IMR-90 (cell line): ENCODE measurements at regions not wholly inside any gene's neighbourhood (a gene's known extent, or its start where the extent isn't known, plus 50 kb on each side); places are given as distances from the start of the nearest gene placed in this dataset.

Experiments
- ATAC-seq: fragments of 200-7000 bp; cut with Tn5 transposase; 2 replicates; pipeline ENCODE4 v1.9.1; 2020; ENCODE audit warnings: low read depth, mild to moderate bottlenecking, moderate library complexity
- BruUV-seq: library from RNA; stranded (reverse); fragments of 400-500 nt; replicated peaks from 2 replicates; lab custom pipeline; 2021; lab: Mats Ljungman, UMichigan
- CTCF ChIA-PET: fragments of 300-600 bp; formaldehyde crosslinking; extraction: SDS; loops from one replicate; lab custom pipeline; 2021; ENCODE audit warnings: antibody characterized with exemption; lab: Yijun Ruan, JAX
- POLR2A ChIA-PET: fragments of 300-600 bp; sonication (Branson Sonifier 250); formaldehyde crosslinking; loops from one replicate; lab custom pipeline; 2022; ENCODE audit warnings: antibody characterized with exemption; ENCODE audit not compliant: unreplicated experiment; lab: Charles Lee
- DNase-seq: peaks from one replicate; pipeline ENCODE4 v3.0.0; 2013
- H2AFZ ChIP-seq: replicated peaks from 2 replicates; pipeline ENCODE3; 2013; ENCODE audit warnings: low read length, mild to moderate bottlenecking; ENCODE audit not compliant: poor library complexity
- H2AK5ac ChIP-seq: 2 replicates; pipeline ENCODE4 v1.6.1; 2013; ENCODE audit warnings: low read depth, low read length, inconsistent platforms
- H2AK9ac ChIP-seq: replicated peaks from 2 replicates; pipeline ENCODE3; 2013; ENCODE audit warnings: mild to moderate bottlenecking, low read depth, low read length, moderate library complexity; ENCODE audit not compliant: poor library complexity
- H2BK120ac ChIP-seq: 2 replicates; pipeline ENCODE4 v1.6.1; 2013; ENCODE audit warnings: low read depth, low read length, inconsistent platforms
- H2BK15ac ChIP-seq: 3 replicates; pipeline ENCODE4 v1.6.1; 2013; ENCODE audit warnings: low read depth, low read length, inconsistent platforms
- H2BK20ac ChIP-seq: 2 replicates; pipeline ENCODE4 v1.6.1; 2013; ENCODE audit warnings: low read depth, mild to moderate bottlenecking, inconsistent platforms, low read length, moderate library complexity
- H2BK5ac ChIP-seq: 2 replicates; pipeline ENCODE4 v1.6.1; 2013; ENCODE audit warnings: mild to moderate bottlenecking, low read depth, low read length, inconsistent platforms; ENCODE audit not compliant: poor library complexity, severe bottlenecking
- H3K14ac ChIP-seq: replicated peaks from 2 replicates; pipeline ENCODE4 v1.6.1; 2013; ENCODE audit warnings: low read depth, low read length, inconsistent platforms
- H3K18ac ChIP-seq: 2 replicates; pipeline ENCODE4 v1.6.1; 2013; ENCODE audit warnings: low read depth, low read length, control low read depth
- H3K23ac ChIP-seq: 2 replicates; pipeline ENCODE4 v1.6.1; 2013; ENCODE audit warnings: low read depth, low read length, inconsistent platforms
- H3K27ac ChIP-seq: 2 replicates; pipeline ENCODE4 v1.5.1; 2013; ENCODE audit warnings: mild to moderate bottlenecking, control low read depth, low read length; ENCODE audit not compliant: insufficient read depth
- H3K27me3 ChIP-seq: 2 replicates; pipeline ENCODE4 v1.6.1; 2013; ENCODE audit warnings: low read length; ENCODE audit not compliant: control insufficient read depth, insufficient read depth
- H3K36me3 ChIP-seq: 2 replicates; pipeline ENCODE4 v1.6.1; 2013; ENCODE audit warnings: low read length, mixed read lengths; ENCODE audit not compliant: control insufficient read depth, insufficient read depth
- H3K4ac ChIP-seq: 2 replicates; pipeline ENCODE4 v1.6.1; 2013; ENCODE audit warnings: low read depth, low read length, inconsistent platforms
- H3K4me1 ChIP-seq: 2 replicates; pipeline ENCODE4 v1.6.1; 2013; ENCODE audit warnings: low read length, mixed read lengths; ENCODE audit not compliant: control insufficient read depth, insufficient read depth
- H3K4me2 ChIP-seq: 2 replicates; pipeline ENCODE4 v1.6.1; 2013; ENCODE audit warnings: low read depth, mild to moderate bottlenecking, control low read depth, low read length, moderate library complexity
- H3K4me3 ChIP-seq: 2 replicates; pipeline ENCODE4 v1.5.1; 2013; ENCODE audit warnings: low read depth, mild to moderate bottlenecking, control low read depth, low read length, moderate library complexity; ENCODE audit not compliant: insufficient read depth
- H3K56ac ChIP-seq: 2 replicates; pipeline ENCODE4 v1.6.1; 2013; ENCODE audit warnings: low read length, inconsistent platforms; ENCODE audit not compliant: insufficient read depth; ENCODE audit errors: extremely low read depth
- H3K79me1 ChIP-seq, 2 experiments: 2 replicates each; pipeline ENCODE4 v1.6.1; 2013; ENCODE audit warnings: low read length in 2 of 2, inconsistent platforms in 1 of 2, low read depth in 1 of 2
- H3K9ac ChIP-seq: 2 replicates; pipeline ENCODE4 v1.6.1; 2013; ENCODE audit warnings: low read depth, low read length, control low read depth
- H3K9me1 ChIP-seq: 2 replicates; pipeline ENCODE4 v1.6.1; 2013; ENCODE audit warnings: low read length, inconsistent platforms; ENCODE audit not compliant: insufficient read depth
- H3K9me3 ChIP-seq: 2 replicates; pipeline ENCODE4 v1.6.1; 2013; ENCODE audit warnings: low read length; ENCODE audit not compliant: control insufficient read depth, insufficient read depth
- H4K20me1 ChIP-seq: 2 replicates; pipeline ENCODE4 v1.6.1; 2013; ENCODE audit warnings: low read length, inconsistent platforms; ENCODE audit not compliant: insufficient read depth
- H4K5ac ChIP-seq: 2 replicates; pipeline ENCODE4 v1.6.1; 2013; ENCODE audit warnings: mild to moderate bottlenecking, low read depth, low read length, control low read depth
- H4K8ac ChIP-seq, 2 experiments: 2 replicates each; pipeline ENCODE4 v1.6.1; 2013; ENCODE audit warnings: low read depth in 2 of 2, low read length in 2 of 2, control low read depth in 1 of 2, inconsistent platforms in 1 of 2
- H4K91ac ChIP-seq: 2 replicates; pipeline ENCODE4 v1.6.1; 2013; ENCODE audit warnings: low read depth, low read length, inconsistent platforms; ENCODE audit not compliant: insufficient read depth
- MAFK ChIP-seq: IDR thresholded peaks from 2 replicates; pipeline ENCODE4 v1.6.1; 2012; ENCODE audit warnings: low read depth, low read length, improper control_type of control experiment
- MAZ ChIP-seq: IDR thresholded peaks from 2 replicates; pipeline ENCODE4 v1.6.1; 2012; ENCODE audit warnings: low read depth, mild to moderate bottlenecking, low read length, improper control_type of control experiment, moderate library complexity, borderline replicate concordance
- NFE2L2 ChIP-seq: fragments of 150-350 bp; IDR thresholded peaks from 2 replicates; pipeline ENCODE4 v1.6.1; 2016; ENCODE audit warnings: low read depth, mild to moderate bottlenecking, low read length
- WGBS, 2 experiments: methylation state at CpG; one replicate each; pipeline versions ENCODE4 v1.1.5 to v1.1.7; 2013; ENCODE audit warnings: missing lambda C conversion rate in 2 of 2; ENCODE audit not compliant: insufficient read length in 1 of 2; ENCODE audit errors: extremely low coverage in 2 of 2; 5-methylcytosine and 5-hydroxymethylcytosine counted together
- dilution Hi-C: fragments of 300-500 bp; cut with HindIII; formaldehyde crosslinking; loops from one replicate; pipeline ENCODE4 v1.14.3; 2018; ENCODE audit warnings: low sequenced_read_pairs; ENCODE audit not compliant: unreplicated experiment
- in situ Hi-C: fragments of 300-500 bp; cut with MboI; formaldehyde crosslinking; loops from 3 replicates; pipeline ENCODE4 v1.14.3; 2019; ENCODE audit warnings: low sequenced_read_pairs, inconsistent platforms, mixed read lengths
- intact Hi-C: fragments of 100-400 bp; cut with micrococcal nuclease; formaldehyde crosslinking; loops from 2 replicates; pipeline ENCODE4 v1.10.0; 2022

DNA sequence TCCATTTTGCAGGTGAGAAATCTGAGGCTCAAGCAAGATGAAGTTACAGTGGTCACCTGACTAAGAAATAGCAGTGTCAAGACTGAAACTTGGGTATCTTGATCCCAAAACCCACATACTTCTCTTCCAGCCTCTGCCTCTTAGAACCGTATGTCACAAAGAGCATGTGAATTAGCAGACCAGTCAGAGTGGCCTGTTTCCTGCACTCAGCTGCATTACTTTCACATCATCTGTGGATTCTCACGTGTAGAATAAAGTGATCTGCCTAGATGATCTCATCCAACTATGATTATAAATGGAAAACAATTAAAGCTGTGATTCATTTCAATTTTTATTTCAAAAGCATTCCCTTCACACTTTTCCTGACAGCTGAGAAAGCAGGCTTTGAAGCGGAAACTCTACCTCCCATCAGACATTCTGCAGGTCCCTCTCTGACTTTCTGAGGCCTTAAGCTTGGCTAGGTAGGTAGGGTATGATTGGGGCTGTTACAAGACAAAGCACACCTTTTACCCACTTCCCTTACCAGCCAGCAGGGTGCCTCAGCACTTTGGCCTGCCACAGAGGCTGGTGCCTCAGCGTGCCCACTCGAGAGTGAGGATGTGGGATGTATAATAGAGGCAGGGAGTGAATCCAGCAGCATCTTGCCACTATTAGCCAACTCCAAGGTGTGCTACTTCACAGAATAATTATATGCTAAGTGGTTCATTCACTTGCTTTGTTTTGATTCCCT, 70.2 kb upstream of the PDE1C start (continued):
- TF ChIP-seq MAZ = no peak

GRCh38 chr7:32137059-32137458, 66.9 kb upstream of the PDE1C start:
- Histone ChIP-seq H4K20me1 (no peaks in the 10 kb centered on the region), H3K14ac (no peak overlapping the region), H3K18ac (no peak overlapping the region), H2BK120ac (no peak overlapping the region), H3K9me1 (0 out of 2 replicates have a peak, but pooled peaks cover under 1% of the 10 kb centered on the region), H3K4me3 (no peak overlapping the region), H4K91ac (no peak overlapping the region), H3K23ac (no peak overlapping the region), H2AK9ac (no peak overlapping the region), H3K4me2 (no peak overlapping the region), H4K8ac (no peak overlapping the region), H3K9ac (no peak overlapping the region), H2BK5ac (no peak overlapping the region), H2AK5ac (no peak overlapping the region), H3K36me3 (no peaks in the 10 kb centered on the region), H3K79me1 (no peaks in the 10 kb centered on the region), H3K27me3 (no peaks in the 10 kb centered on the region), H3K27ac (no peak overlapping the region), H2BK20ac (no peak overlapping the region), H2BK15ac (no peak overlapping the region), H4K5ac (no peak overlapping the region), H3K4ac (no peak overlapping the region), H3K9me3 (no peaks in the 10 kb centered on the region; the same call in 1 of the 2 replicates), H3K4me1 (no peaks in the 10 kb centered on the region), H2AFZ (no peak overlapping the region), H3K56ac (no peak overlapping the region)
- ChIA-PET POLR2A (no interaction called here), CTCF (no interaction called here)
- no peak for DNase-seq
- in situ Hi-C loops = no loop called here
- BruUV-seq = no TSS peak
- TF ChIP-seq NFE2L2 (no peak), MAFK (no peak)
- intact Hi-C loops = no loop called here
- ATAC-seq = no peak
- no CpG with 5 or more reads among the region's 2 CpGs for WGBS, 2 experiments
- dilution Hi-C loops = no loop called here
